HUES64 (cell line): ENCODE measurements at regions not wholly inside any gene's neighbourhood (a gene's known extent, or its start where the extent isn't known, plus 50 kb on each side); places are given as distances from the start of the nearest gene placed in this dataset.

Source experiments
- H3K27ac ChIP-seq: 2 replicates; pipeline ENCODE4 v1.7.0; 2013; ENCODE audit warnings: low read depth, low read length, inconsistent platforms
- H3K27me3 ChIP-seq: 2 replicates; pipeline ENCODE4 v1.6.1; 2013; ENCODE audit warnings: mild to moderate bottlenecking, low read length; ENCODE audit not compliant: insufficient read depth
- H3K36me3 ChIP-seq: 2 replicates; pipeline ENCODE4 v1.6.1; 2013; ENCODE audit warnings: mild to moderate bottlenecking, low read length; ENCODE audit not compliant: insufficient read depth
- H3K4me1 ChIP-seq: 2 replicates; pipeline ENCODE4 v1.6.1; 2013; ENCODE audit warnings: mild to moderate bottlenecking, low read length, moderate library complexity; ENCODE audit not compliant: insufficient read depth
- H3K4me3 ChIP-seq: 2 replicates; pipeline ENCODE4 v1.5.1; 2013; ENCODE audit warnings: mild to moderate bottlenecking, low read length, moderate library complexity
- H3K9ac ChIP-seq: 2 replicates; pipeline ENCODE4 v1.6.1; 2013; ENCODE audit warnings: mild to moderate bottlenecking, low read depth, low read length
- H3K9me3 ChIP-seq: 2 replicates; pipeline ENCODE4 v1.6.1; 2013; ENCODE audit warnings: low read depth, low read length; ENCODE audit not compliant: insufficient read depth
- WGBS: fragments of 150-250, 120-280 bp; methylation state at CpG from one replicate; pipeline ENCODE4 v1.1.7; 2013; ENCODE audit warnings: missing lambda C conversion rate; 5-methylcytosine and 5-hydroxymethylcytosine counted together

GRCh38 chr21:35229290-35229689, 180.2 kb upstream of the RUNX1 start:
- no peak overlapping the region for H3K4me3 ChIP-seq
- H3K36me3 ChIP-seq = no peaks in the 10 kb centered on the region
- no peaks in the 10 kb centered on the region for H3K27me3 ChIP-seq
- no peak overlapping the region for H3K9ac ChIP-seq
- WGBS = 92% methylated on average over 2 of the region's 3 CpGs
- no peaks in the 10 kb centered on the region for H3K9me3 ChIP-seq
- H3K4me1 ChIP-seq = peaks cover 32% of the 10 kb centered on the region
- no peak overlapping the region for H3K27ac ChIP-seq

- no peaks in the 10 kb centered on the region for H3K9me3 ChIP-seq
- peaks cover 32% of the 10 kb centered on the region for H3K4me1 ChIP-seq
- H3K36me3 ChIP-seq = no peaks in the 10 kb centered on the region
- H3K27ac ChIP-seq = no peak overlapping the region
- WGBS = 91% methylated on average over 5 of the region's 5 CpGs
- no peak overlapping the region for H3K4me3 ChIP-seq
- H3K9ac ChIP-seq = no peak overlapping the region
- H3K27me3 ChIP-seq = no peaks in the 10 kb centered on the region
Observed at GRCh38 chr21:35227786-35228185, 178.7 kb upstream of the RUNX1 start.

- H3K27me3 ChIP-seq = no peaks in the 10 kb centered on the region
- H3K4me1 ChIP-seq = peaks cover 27% of the 10 kb centered on the region
- no peak overlapping the region for H3K4me3 ChIP-seq
- no peak overlapping the region for H3K9ac ChIP-seq
- no peaks in the 10 kb centered on the region for H3K36me3 ChIP-seq
- H3K27ac ChIP-seq = peak overlapping the region; percentile 3; the same call in 1 of the 2 replicates
- no peaks in the 10 kb centered on the region for H3K9me3 ChIP-seq
- WGBS = 78% methylated on average over 13 of the region's 13 CpGs
Observed at GRCh38 chr21:35226968-35227744, 178.1 kb upstream of the RUNX1 start.

- H3K9ac ChIP-seq = no peak overlapping the region
- no peaks in the 10 kb centered on the region for H3K36me3 ChIP-seq
- no peaks in the 10 kb centered on the region for H3K27me3 ChIP-seq
- H3K4me1 ChIP-seq = peaks cover 23% of the 10 kb centered on the region
- no peaks in the 10 kb centered on the region for H3K9me3 ChIP-seq
- H3K4me3 ChIP-seq = no peak overlapping the region
- H3K27ac ChIP-seq = no peak overlapping the region
- WGBS = 85% methylated on average over 6 of the region's 6 CpGs
Observed at GRCh38 chr21:35226328-35226727, 177.2 kb upstream of the RUNX1 start.

- H3K4me3 ChIP-seq = no peak overlapping the region
- H3K27ac ChIP-seq = no peak overlapping the region
- no peaks in the 10 kb centered on the region for H3K9me3 ChIP-seq
- 92% methylated on average over 2 of the region's 6 CpGs for WGBS
- H3K36me3 ChIP-seq = no peaks in the 10 kb centered on the region
- no peak overlapping the region for H3K9ac ChIP-seq
- H3K4me1 ChIP-seq = peaks cover 23% of the 10 kb centered on the region
- H3K27me3 ChIP-seq = no peaks in the 10 kb centered on the region
Observed at GRCh38 chr21:35225573-35225972, 176.5 kb upstream of the RUNX1 start.

- H3K36me3 ChIP-seq = no peaks in the 10 kb centered on the region
- H3K27ac ChIP-seq = no peak overlapping the region
- H3K4me3 ChIP-seq = no peak overlapping the region
- H3K9me3 ChIP-seq = no peaks in the 10 kb centered on the region
- H3K4me1 ChIP-seq = peaks cover 24% of the 10 kb centered on the region
- H3K27me3 ChIP-seq = no peaks in the 10 kb centered on the region
- H3K9ac ChIP-seq = no peak overlapping the region
- 98% methylated on average over 6 of the region's 6 CpGs for WGBS
Observed at GRCh38 chr21:35223480-35224156, 174.5 kb upstream of the RUNX1 start.

- Histone ChIP-seq H3K36me3 (no peaks in the 10 kb centered on the region), H3K4me1 (peaks cover 30% of the 10 kb centered on the region), H3K4me3 (no peak overlapping the region), H3K27ac (no peak overlapping the region), H3K9ac (no peak overlapping the region), H3K9me3 (no peaks in the 10 kb centered on the region), H3K27me3 (no peaks in the 10 kb centered on the region)
- WGBS = 93% methylated on average over 3 of the region's 3 CpGs
Observed at GRCh38 chr21:35222541-35222941, 173.4 kb upstream of the RUNX1 start.

GRCh38 chr21:35222021-35222420, 172.9 kb upstream of the RUNX1 start:
- WGBS = 95% methylated on average over 3 of the region's 3 CpGs
- peaks cover 30% of the 10 kb centered on the region for H3K4me1 ChIP-seq
- no peaks in the 10 kb centered on the region for H3K9me3 ChIP-seq

GRCh38 chr21:35220301-35220700, 171.2 kb upstream of the RUNX1 start:
- no peak overlapping the region for H3K27ac ChIP-seq
- no peak overlapping the region for H3K9ac ChIP-seq
- 100% methylated on average over 1 of the region's 1 CpG for WGBS

More at GRCh38 chr21:35222021-35222420, 172.9 kb upstream of the RUNX1 start:
- Histone ChIP-seq H3K36me3 (no peaks in the 10 kb centered on the region), H3K9ac (no peak overlapping the region), H3K27me3 (no peaks in the 10 kb centered on the region), H3K27ac (no peak overlapping the region), H3K4me3 (no peak overlapping the region)

GRCh38 chr21:35219719-35220118, 170.6 kb upstream of the RUNX1 start:
- 100% methylated on average over 2 of the region's 2 CpGs for WGBS
- Histone ChIP-seq H3K4me3 (no peak overlapping the region), H3K4me1 (peaks cover 19% of the 10 kb centered on the region; the same call in 1 of the 2 replicates), H3K36me3 (no peaks in the 10 kb centered on the region), H3K27me3 (no peaks in the 10 kb centered on the region), H3K9me3 (no peaks in the 10 kb centered on the region), H3K27ac (no peak overlapping the region), H3K9ac (no peak overlapping the region)

More at GRCh38 chr21:35220301-35220700, 171.2 kb upstream of the RUNX1 start:
- Histone ChIP-seq H3K27me3 (no peaks in the 10 kb centered on the region), H3K4me1 (peaks cover 19% of the 10 kb centered on the region; the same call in 1 of the 2 replicates), H3K4me3 (no peak overlapping the region), H3K9me3 (no peaks in the 10 kb centered on the region), H3K36me3 (no peaks in the 10 kb centered on the region)

- Histone ChIP-seq H3K27me3 (no peaks in the 10 kb centered on the region), H3K9me3 (no peaks in the 10 kb centered on the region), H3K9ac (no peak overlapping the region), H3K4me1 (peaks cover 19% of the 10 kb centered on the region; the same call in 1 of the 2 replicates), H3K36me3 (no peaks in the 10 kb centered on the region), H3K27ac (no peak overlapping the region), H3K4me3 (no peak overlapping the region)
- 90% methylated on average over 1 of the region's 2 CpGs for WGBS
Observed at GRCh38 chr21:35219291-35219690, 170.2 kb upstream of the RUNX1 start.
